Fibroblast of the conjunctiva (primary cell): ENCODE measurements at regions not wholly inside any gene's neighbourhood (a gene's known extent, or its start where the extent isn't known, plus 50 kb on each side); places are given as distances from the start of the nearest gene placed in this dataset.
"Not testable (repeated sequence)": the region's sequence is repeated elsewhere in the genome, so short reads cannot be mapped to it uniquely, and the experiment has no call there.

Experiments
- DNase-seq: peaks from one replicate; pipeline ENCODE4 v3.0.0-alpha.2; 2010; ENCODE audit warnings: low read depth

DNA sequence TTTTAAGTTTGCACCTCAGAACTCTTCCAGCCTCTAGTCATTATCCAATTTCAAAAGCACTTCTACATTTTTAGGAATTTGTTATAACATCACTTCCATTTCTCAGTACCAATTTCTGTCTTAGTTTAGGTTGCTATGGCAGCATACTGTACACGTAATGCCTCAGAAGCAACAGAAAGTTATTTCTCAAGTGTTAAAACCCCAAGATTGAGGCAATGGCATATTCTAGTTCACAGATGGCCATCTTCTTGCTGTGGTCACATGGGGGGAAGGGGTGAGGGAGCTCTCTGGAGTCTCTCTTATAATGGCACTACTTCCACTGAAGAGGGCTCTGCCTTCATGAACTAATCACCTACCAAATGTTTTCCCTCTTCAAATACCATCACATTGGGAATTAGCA lies 220.3 kb upstream of the CTSO start:
- DNase-seq = no peak

DNA sequence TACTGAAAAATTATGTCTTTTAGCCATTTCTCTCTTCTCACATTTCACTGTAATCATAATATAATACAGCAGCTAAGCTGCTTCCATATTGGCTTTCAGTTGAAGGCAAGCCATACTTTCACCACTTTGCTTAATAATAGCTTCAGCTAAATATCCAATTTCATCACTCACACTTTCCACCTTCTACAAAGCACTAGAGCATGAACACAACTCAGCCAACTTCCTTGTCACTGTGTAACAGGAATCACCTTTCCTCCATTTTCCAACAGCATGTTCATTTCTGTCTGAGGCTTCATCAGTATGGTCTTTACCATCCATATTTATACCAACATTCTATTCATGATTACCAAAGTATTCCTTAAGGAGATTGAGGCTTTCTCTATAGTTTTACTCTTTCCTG lies 219.8 kb upstream of the CTSO start:
- DNase-seq = no peak

- DNase-seq = no peak
Observed at GRCh38 chr4:156169861-156170260, 216.2 kb upstream of the CTSO start.

- DNase-seq = peak; percentile 63
Observed at GRCh38 chr4:156169011-156169410, 215.3 kb upstream of the CTSO start.

- DNase-seq = no peak
Observed at GRCh38 chr4:156168288-156168687, 214.6 kb upstream of the CTSO start.

DNA sequence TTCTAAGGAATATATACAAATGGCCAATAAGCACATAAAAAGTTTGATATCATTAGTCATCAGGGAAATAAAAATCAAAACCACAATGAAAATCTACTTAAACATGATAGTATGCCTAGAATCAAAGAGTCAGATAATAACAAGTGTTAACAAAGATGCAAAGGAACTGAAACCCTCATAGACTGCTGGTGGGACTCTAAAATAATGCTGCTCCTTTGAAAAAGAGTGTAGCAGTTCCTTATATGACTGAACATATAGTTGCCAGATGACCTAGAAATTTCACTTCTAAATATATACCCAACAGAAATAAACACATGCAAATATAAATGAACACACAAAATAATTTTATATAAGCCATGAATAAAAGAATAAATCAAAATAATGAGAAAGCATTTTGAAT lies 205.1 kb upstream of the CTSO start:
- DNase-seq = no peak

DNA sequence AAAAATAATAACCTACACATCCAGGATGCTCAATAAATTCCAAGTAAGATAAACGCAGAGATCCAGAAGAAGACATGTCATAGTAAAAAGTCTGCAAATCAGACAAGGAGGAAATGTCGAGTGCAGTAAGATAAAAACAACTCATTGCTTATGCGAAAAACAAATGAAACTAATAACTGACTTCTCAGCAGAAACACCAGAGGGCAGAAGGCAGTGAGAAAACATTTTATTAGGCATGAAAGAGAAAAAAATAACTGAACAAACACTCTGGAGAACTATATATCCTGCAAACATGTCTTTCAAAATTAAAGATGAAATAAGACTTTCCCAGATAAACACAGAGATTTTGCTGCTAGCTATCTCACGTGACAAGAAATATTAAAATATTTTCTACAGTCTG lies 201.3 kb upstream of the CTSO start:
- DNase-seq = no peak

DNA sequence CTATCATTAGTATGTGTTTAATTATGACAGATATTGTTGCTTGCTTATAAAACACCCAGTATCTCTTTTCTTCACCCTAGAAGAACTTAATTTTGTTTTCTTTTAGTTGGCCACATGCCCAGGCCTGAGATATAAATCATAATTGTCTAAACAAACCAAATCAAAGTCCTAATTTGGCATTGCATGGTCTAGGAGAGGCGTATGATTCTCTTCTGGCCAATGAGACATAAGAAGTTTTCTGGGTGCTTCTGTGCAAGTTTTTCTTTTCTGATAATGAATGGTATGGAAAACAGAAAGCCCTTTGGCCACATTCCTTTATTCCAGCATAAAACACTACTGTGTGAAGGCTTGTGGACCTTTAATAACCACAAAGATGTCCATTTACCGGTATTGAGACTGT lies 192.9 kb upstream of the CTSO start:
- no peak for DNase-seq

DNA sequence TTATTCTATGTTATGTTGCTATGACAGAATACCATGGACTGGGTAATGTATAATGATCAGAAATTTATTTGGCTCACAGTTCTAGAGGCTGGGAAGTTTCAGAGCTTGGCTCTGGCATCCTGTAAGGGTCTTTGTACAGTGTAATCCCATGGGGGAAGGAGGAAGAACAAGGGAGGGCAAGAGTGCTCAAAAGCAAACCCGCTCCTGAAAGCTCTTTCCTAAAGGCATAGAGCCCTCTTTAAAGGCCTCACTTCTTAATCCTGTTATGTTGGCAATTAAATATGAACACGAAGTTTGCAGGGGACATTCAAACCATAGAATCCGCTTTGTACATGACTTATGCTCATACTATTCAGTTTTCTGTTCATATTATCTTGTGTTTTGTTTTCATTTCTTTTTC lies 191.3 kb upstream of the CTSO start:
- no peak for DNase-seq

DNA sequence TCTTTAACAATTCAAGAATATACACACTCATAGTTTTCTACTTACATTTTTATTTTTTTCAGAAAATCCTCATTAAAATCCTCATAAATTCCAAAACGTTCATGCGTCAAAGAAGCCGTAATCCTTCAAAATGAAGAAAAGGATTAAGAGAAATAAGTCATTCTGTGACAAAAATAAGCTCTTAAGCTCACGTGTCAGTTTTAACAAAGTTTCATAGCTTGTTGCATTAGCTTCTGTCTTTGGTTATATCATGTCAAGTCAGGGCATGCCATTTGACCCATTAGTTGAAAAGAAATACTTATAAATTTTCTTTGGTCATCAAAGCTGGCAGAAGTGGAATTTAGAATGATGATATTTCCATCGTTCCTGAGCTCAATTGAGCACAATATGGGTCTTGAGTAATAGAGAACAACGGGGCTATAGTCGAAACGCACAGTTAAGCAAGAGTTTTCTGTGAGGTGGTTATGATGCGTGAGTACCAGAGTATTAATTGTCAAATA lies 185.2 kb upstream of the CTSO start:
- no peak for DNase-seq

DNA sequence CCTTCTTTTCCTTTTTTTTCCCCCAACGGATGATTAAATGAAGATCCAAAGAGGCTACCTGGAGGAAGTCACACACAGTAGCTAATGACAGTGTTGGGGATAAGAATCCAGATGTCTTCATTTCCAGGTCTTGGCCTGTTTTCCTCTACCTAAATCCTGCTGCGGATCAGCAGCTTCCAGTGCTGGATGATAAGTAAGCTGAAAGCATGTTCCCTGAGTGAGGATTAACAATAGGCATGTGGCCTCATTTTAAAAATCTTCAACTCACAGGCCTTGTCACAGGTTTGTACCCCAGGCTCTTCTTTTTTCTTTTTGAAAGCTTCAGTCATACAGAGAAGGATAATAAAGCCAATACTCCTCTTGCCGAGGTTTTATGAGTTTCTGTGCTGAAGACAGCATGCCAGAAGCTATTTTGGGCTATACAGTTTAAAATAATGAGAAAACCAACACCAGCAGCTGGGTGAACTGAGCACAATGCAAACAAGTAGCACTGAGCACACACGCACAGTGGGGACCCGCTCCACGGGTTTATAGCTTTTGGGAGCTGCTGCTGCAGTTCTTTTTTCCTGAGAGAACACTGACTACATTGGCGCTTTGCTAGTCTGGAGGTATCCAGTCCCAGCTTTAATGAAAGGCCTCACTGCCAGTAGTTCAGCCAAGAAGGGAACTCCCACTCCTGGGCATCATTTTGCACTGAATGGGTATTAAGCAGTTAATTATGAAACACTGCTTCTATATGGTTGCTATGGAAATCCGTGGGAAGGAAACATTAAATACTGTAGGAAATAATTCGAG lies 184.2 kb upstream of the CTSO start:
- DNase-seq = no peak

DNA sequence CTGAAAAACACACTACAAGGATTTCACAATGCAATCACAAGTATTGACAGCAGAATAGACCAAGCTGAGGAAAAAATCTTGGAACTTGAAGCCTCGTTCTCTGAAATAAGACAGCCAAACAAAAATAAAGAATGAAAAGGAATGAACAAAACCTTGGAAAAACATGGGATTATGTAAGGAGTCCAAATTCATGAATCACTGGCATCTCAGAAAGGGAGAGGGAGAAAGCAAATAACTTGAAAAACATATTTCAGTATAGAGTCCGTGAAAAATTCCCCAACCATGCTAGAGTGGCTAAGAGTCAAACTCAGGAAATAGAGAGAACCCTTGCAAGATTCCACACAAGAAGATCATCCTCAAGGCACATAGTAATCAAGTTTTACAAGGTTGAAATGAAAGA lies 178.5 kb upstream of the CTSO start:
- no peak for DNase-seq

DNA sequence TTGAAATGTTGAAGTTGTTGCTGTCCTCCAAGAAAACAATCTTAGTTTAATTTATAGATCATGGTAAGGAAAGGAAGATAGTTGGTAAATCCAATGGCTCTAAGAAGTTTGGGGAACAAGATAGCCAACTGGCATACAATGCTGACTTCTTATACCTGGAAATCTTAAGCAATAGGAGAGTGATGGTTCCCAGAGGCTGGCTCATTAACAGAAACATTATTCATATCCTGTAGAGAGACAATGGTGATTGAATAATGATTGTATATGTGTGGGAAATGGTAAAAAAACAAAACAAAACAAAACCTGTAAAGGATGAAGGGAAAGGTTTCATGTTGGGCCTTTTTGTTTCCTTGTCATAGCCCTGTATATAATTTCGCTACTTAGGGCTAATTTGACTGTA lies 174.9 kb upstream of the CTSO start:
- DNase-seq = no peak

GRCh38 chr4:156118507-156119220 lies 165.0 kb upstream of the CTSO start:
- DNase-seq = no peak

DNA sequence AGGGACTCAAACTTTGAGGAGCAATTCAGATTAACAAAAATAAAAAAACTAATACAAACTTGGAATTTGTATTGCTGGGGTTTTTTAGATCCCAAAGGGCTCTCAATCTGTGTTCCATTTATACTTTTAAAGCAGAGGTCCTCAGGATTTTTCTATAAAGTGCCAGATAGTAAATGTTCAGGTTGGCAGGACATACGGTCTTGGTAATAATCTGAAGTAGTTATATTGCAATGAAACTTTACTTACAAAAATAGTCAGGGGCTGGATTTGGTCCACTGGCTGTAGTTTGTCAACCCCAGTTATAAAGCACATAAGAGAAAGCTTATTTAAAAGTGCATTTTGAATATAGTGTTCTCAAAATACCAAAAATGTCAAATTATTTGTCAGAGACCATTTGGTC lies 164.1 kb upstream of the CTSO start:
- DNase-seq = no peak

DNA sequence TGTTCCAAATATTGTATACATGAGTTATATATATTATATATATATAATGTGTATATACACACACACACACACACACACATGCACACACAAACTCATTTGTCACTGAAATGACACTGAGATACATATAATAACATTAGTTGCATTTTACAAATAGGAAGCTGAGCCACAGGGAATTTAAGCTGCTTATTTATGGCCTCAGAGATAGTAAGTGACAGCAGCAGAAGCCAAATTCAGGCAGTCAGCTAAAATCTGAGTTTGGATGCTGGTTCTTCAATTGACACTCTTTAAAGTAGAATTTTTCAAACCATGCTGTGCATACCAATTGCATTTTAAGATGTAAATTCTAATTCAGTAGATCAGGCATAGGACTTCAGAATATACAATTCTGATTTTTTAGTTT lies 163.3 kb upstream of the CTSO start:
- DNase-seq = no peak

DNA sequence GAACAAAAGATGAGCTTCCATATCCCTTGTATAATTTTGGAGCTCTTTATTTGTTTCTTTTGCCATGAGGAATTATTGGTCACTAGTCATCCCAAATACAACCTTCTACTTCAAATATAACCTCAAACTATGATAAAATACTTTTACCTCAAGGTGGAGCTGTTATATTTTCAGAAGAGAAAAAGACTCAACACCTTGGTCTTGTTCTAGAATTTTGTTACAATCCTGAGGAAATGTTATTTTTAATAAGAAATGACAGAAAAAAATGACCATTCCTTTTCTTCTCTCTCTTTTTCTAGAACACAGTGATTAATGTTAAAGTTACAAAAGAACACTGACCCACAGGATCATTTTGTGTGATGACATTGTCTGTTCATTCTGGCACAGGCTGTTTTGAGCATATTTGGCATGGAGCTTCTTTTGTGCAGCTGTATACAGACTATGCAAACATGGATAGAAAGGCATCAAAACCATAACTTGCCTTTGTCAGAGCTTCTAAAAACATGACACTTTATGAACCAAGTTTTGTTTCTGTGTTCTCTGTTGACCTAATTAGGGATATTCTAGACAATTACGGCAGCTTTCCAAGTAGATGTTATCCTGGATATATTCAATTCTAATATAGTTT lies 159.6 kb upstream of the CTSO start:
- no peak for DNase-seq

DNA sequence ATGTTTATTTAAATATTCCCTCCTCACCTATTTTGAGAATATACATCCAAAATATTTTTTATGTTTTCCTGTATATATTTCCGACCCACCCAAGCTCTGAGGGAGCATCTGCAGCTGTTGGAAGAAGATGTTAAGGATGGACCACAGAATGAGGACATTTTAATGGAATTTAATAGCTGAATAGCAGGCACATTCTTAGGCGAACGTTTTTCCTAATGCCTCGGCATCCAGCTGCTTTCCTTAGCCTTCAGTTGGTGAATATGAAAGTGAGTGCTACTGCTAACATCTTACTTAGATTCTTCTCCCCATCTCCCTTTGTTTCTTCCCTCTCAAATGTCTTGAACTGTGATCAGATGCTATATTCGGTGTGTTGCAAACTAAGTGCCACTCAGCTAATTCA lies 158.0 kb upstream of the CTSO start:
- no peak for DNase-seq

DNA sequence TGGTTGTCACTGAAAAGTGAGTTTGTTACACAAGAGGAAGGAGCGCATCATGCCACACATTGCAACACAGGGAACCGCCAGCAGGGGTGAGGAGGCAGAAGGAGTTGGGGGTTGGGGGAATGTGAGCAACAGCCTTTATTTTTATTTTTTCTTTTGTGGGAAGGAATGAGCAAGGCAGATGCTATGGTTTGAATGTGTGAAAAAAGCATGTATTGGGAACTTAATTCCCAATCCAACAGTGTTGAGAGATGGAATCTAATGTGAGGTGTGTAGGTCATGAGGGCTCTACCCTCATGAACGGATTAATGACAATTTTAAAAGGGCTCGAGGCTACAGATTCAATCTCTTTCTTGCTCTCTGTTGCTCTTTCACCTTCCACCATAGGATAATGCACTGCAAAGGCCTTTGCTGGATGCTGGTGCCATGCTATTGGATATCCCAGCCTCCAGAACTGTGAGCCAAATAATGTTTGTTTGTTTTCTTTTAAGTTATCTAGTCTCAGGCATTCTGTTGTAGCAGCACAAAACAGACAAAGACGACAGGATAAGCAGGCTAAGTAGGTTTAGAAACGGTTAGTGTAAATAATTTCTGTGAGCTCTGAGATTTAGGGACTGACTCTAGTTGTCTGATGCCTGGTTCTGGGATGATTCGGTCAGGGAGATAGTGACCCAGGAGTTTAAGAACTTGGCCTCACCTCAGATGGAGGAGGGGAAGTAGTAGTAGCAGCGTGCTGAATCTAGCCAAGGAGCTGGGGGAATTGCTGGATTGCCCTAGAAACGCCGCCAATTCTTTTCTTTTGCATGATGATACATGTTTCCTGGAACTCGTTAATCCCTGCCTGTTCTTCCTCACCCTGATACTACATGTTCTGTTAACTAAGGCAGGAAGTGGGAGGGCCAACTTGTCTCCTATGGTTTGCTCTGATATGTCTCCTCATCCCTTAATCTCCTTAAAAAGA lies 156.6 kb upstream of the CTSO start:
- DNase-seq = no peak

DNA sequence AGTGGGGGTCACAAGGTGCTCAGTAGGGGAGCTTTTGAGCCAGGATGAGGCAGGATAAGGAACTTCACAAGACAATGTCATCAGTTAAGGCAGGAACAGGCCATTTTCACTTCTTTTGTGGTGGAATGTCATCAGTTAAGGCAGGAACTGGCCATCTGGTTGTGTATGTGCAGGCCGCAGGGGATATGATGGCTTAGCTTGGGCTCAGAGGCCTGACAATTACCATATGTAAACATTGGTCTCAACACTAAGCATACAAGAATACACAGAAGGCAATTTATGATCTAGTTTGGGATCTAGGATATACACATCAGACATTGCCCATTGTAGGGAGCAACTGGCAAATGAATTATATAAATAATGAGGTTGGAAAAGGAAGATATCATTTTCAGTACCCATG lies 155.4 kb upstream of the CTSO start:
- not testable (repeated sequence) for DNase-seq

DNA sequence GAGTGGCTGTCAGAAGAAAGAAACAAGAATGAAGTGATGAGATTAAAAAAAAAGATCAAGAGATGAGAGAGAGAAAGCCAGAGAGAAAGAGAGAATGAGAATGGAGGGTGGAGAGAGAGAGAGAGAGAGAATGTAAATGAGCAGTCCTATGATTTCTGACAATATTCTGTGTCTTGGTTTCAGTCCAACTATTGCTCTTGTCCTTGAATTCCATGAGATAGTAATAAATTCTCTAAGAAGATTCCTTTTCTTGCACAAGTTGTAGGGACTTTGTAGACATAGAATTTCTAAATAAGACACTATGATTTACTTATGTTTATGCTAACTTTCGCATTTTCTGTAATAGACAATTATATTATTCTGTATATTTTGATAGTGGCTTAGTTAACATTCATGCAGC lies 149.6 kb upstream of the CTSO start:
- DNase-seq = no peak

DNA sequence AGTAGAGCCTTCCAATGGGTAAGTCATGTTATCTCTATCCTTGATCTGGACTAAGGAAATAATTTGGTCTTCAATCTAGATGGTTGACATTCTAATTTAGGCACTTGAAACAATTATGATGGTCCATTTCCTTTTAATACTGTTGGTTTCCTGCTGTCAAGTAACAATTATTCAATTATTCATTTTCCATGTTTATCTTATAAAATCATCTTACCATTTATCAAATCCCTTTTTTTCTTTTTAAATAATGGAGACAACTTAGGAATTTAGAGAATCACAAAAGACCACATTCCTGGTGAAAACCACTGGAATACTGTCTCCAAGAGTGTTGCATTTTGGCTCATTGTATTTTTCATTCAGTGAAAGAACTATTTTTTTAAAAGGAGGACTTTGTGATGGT lies 148.7 kb upstream of the CTSO start:
- DNase-seq = no peak
